HCT116 (cell line): ENCODE measurements at regions not wholly inside any gene's neighbourhood (a gene's known extent, or its start where the extent isn't known, plus 50 kb on each side); places are given as distances from the start of the nearest gene placed in this dataset.

Source experiments
- ATAC-seq: fragments of 200-7000 bp; cut with Tn5 transposase; 2 replicates; pipeline ENCODE4 v1.9.1; 2020; ENCODE audit warnings: mild to moderate bottlenecking, moderate library complexity
- BruUV-seq: library from RNA; stranded (reverse); fragments of 400-500 nt; replicated peaks from 2 replicates; lab custom pipeline; 2021; lab: Mats Ljungman, UMichigan
- CTCF ChIA-PET: fragments of 300-600 bp; sonication (Branson Sonifier 250); formaldehyde crosslinking; loops from one replicate; lab custom pipeline; 2021; ENCODE audit warnings: antibody characterized with exemption; lab: Charles Lee
- POLR2A ChIA-PET: fragments of 300-600, 350-600 bp; sonication (Branson Sonifier 250); formaldehyde crosslinking; loops from one replicate; lab custom pipeline; 2021; ENCODE audit warnings: antibody characterized with exemption; lab: Charles Lee
- RAD21 ChIA-PET, 2 experiments: fragments of 300-600 bp; sonication (Branson Sonifier 250); formaldehyde crosslinking; loops; one replicate each; lab custom pipeline; 2023; ENCODE audit warnings: low total read pairs in 2 of 2; ENCODE audit not compliant: uncharacterized antibody in 2 of 2, unreplicated experiment in 2 of 2, low non-redundant PET in 1 of 2; lab: Charles Lee
- DNase-seq: peaks from one replicate; pipeline ENCODE4 v3.0.0-alpha.2; 2010; ENCODE audit warnings: low read depth, low spot score
- H2AFZ ChIP-seq: fragments of 200-600 bp; shearing (Covaris generic), sonication (generic); 2 replicates; pipeline ENCODE4 v1.6.1; 2017; ENCODE audit warnings: low read depth, mixed run types, mixed read lengths, antibody characterized with exemption, low read length; ENCODE audit not compliant: poor library complexity, severe bottlenecking
- H3K27ac ChIP-seq: 2 replicates; pipeline ENCODE4 v1.5.1; 2012; ENCODE audit warnings: low read depth, low read length
- H3K27me3 ChIP-seq: fragments of 200-600 bp; sonication (generic); 2 replicates; pipeline ENCODE4 v1.6.1; 2016; ENCODE audit warnings: mixed run types, low read length, mixed read lengths; ENCODE audit not compliant: insufficient read depth
- H3K36me3 ChIP-seq, 2 experiments: fragments of 200-500 bp in 1 of 2; fragments of 200-600 bp in 1 of 2; sonication (Bioruptor generic) in 1 of 2; sonication (generic) in 1 of 2; 2 replicates each; pipeline versions ENCODE4 v1.5.1 to v1.6.1; 2014 to 2016; ENCODE audit warnings: low read length in 2 of 2, inconsistent platforms in 1 of 2, mixed read lengths in 1 of 2, mixed run types in 1 of 2; ENCODE audit not compliant: insufficient read depth in 2 of 2, control insufficient read depth in 1 of 2
- H3K4me1 ChIP-seq, 2 experiments: fragments of 200-600 bp in 1 of 2; sonication (generic) in 1 of 2; 2 replicates each; pipeline versions ENCODE4 v1.5.1 to v1.6.1; 2012 to 2017; ENCODE audit warnings: low read length in 2 of 2, inconsistent platforms in 1 of 2, mild to moderate bottlenecking in 1 of 2, mixed read lengths in 1 of 2, mixed run types in 1 of 2, moderate library complexity in 1 of 2; ENCODE audit not compliant: insufficient read depth in 2 of 2, control insufficient read depth in 1 of 2
- H3K4me2 ChIP-seq: fragments of 200-600 bp; sonication (generic); 2 replicates; pipeline ENCODE4 v1.6.1; 2017; ENCODE audit warnings: mixed run types, low read length, mixed read lengths
- H3K4me3 ChIP-seq, 2 experiments: fragments of 200-600 bp in 1 of 2; sonication (generic) in 1 of 2; replicated peaks in 1 of 2; 2 replicates each; pipeline ENCODE4 v1.5.1; 2011 to 2016; ENCODE audit warnings: low read length in 2 of 2, control low read depth in 1 of 2, low read depth in 1 of 2, mild to moderate bottlenecking in 1 of 2, mixed read lengths in 1 of 2, mixed run types in 1 of 2
- H3K79me2 ChIP-seq: fragments of 200-600 bp; sonication (generic); 2 replicates; pipeline ENCODE4 v1.6.1; 2017; ENCODE audit warnings: mild to moderate bottlenecking, mixed run types, low read length, moderate library complexity, mixed read lengths; ENCODE audit not compliant: insufficient read depth
- H3K9ac ChIP-seq: fragments of 200-600 bp; sonication (generic); 2 replicates; pipeline ENCODE4 v1.6.1; 2016; ENCODE audit warnings: low read length, mixed read lengths
- H3K9me2 ChIP-seq: fragments of 200-600 bp; sonication (generic), shearing (Covaris generic); 2 replicates; pipeline ENCODE4 v1.6.1; 2017; ENCODE audit warnings: mixed run types, mild to moderate bottlenecking, moderate library complexity; ENCODE audit not compliant: insufficient read depth
- H3K9me3 ChIP-seq, 2 experiments: fragments of 200-500 bp in 1 of 2; fragments of 200-600 bp in 1 of 2; sonication (Bioruptor generic) in 1 of 2; sonication (generic) in 1 of 2; 2 replicates each; pipeline ENCODE4 v1.6.1; 2014 to 2017; ENCODE audit warnings: low read length in 2 of 2, mixed read lengths in 2 of 2, inconsistent platforms in 1 of 2, low read depth in 1 of 2, mild to moderate bottlenecking in 1 of 2, mixed run types in 1 of 2, moderate library complexity in 1 of 2; ENCODE audit not compliant: control insufficient read depth in 1 of 2, insufficient read depth in 1 of 2
- H4K20me1 ChIP-seq: fragments of 200-600 bp; sonication (generic), shearing (Covaris generic); 2 replicates; pipeline ENCODE4 v1.6.1; 2017; ENCODE audit warnings: mixed run types, mild to moderate bottlenecking, moderate library complexity; ENCODE audit not compliant: insufficient read depth
- CTCF ChIP-seq, 3 experiments: fragments of 200-600 bp in 1 of 3; sonication (generic) in 1 of 3; IDR thresholded peaks in 2 of 3; conservative IDR thresholded peaks in 1 of 3; 2 replicates each; pipeline ENCODE4 v1.5.1; 2012 to 2017; ENCODE audit warnings: low read depth in 2 of 3, low read length in 2 of 3, antibody characterized with exemption in 1 of 3, borderline replicate concordance in 1 of 3, control low read depth in 1 of 3, mild to moderate bottlenecking in 1 of 3, mixed read lengths in 1 of 3, mixed run types in 1 of 3, moderate library complexity in 1 of 3; ENCODE audit not compliant: insufficient read depth in 1 of 3
- EGR1 ChIP-seq: IDR thresholded peaks from 2 replicates; pipeline ENCODE4 v1.6.1; 2012; ENCODE audit warnings: low read depth
- ELF1 ChIP-seq: IDR thresholded peaks from 2 replicates; pipeline ENCODE4 v1.6.1; 2012; ENCODE audit warnings: low read depth, borderline replicate concordance
- EZH2 ChIP-seq: fragments of 200-600 bp; sonication (generic); IDR thresholded peaks from 2 replicates; pipeline ENCODE4 v1.6.1; 2017; ENCODE audit warnings: antibody characterized with exemption, mixed run types
- FOSL1 ChIP-seq: IDR thresholded peaks from 2 replicates; pipeline ENCODE4 v1.6.1; 2012; ENCODE audit warnings: low read depth
- JUND ChIP-seq: IDR thresholded peaks from 2 replicates; pipeline ENCODE4 v1.6.1; 2012
- POLR2A ChIP-seq: IDR thresholded peaks from 2 replicates; pipeline ENCODE4 v1.7.0; 2011; ENCODE audit warnings: borderline replicate concordance; ENCODE audit not compliant: insufficient read depth, insufficient read length; ENCODE audit errors: extremely low read depth
- POLR2AphosphoS5 ChIP-seq: IDR thresholded peaks from 2 replicates; pipeline ENCODE4 v1.6.1; 2011; ENCODE audit warnings: mild to moderate bottlenecking, low read depth, low read length, moderate library complexity
- RAD21 ChIP-seq: IDR thresholded peaks from 2 replicates; pipeline ENCODE4 v1.6.1; 2012; ENCODE audit warnings: low read depth, mild to moderate bottlenecking
- REST ChIP-seq: IDR thresholded peaks from 2 replicates; pipeline ENCODE4 v1.6.1; 2012; ENCODE audit warnings: low read depth
- SP1 ChIP-seq: IDR thresholded peaks from 2 replicates; pipeline ENCODE4 v1.6.1; 2012; ENCODE audit warnings: low read depth
- SRF ChIP-seq: IDR thresholded peaks from 2 replicates; pipeline ENCODE4 v1.6.1; 2012; ENCODE audit warnings: low read depth
- TCF7L2 ChIP-seq: IDR thresholded peaks from 2 replicates; pipeline ENCODE4 v1.7.0; 2011; ENCODE audit warnings: borderline replicate concordance, inconsistent platforms; ENCODE audit not compliant: insufficient read depth, insufficient read length; ENCODE audit errors: extremely low read depth
- YY1 ChIP-seq: IDR thresholded peaks from 2 replicates; pipeline ENCODE4 v1.6.1; 2011; ENCODE audit warnings: low read length, low read depth, moderate library complexity, mild to moderate bottlenecking; ENCODE audit not compliant: insufficient replicate concordance; ENCODE audit errors: extremely low read depth
- ZFX ChIP-seq: fragments of 450-650 bp; IDR thresholded peaks from 2 replicates; pipeline ENCODE4 v1.6.1; 2017
- ZNF274 ChIP-seq: fragments of 200-500 bp; sonication (Bioruptor generic); IDR thresholded peaks from 2 replicates; pipeline ENCODE4 v1.6.1; 2014; ENCODE audit warnings: mild to moderate bottlenecking, low read depth, low read length, inconsistent platforms
- intact Hi-C: fragments of 100-400 bp; cut with micrococcal nuclease; formaldehyde crosslinking; loops from 2 replicates; pipeline ENCODE4 v1.10.0; 2022
- TF ChIP-seq, protein P1 (sequence below): IDR thresholded peaks from 2 replicates; pipeline ENCODE4 v1.6.1; 2012
- TF ChIP-seq, protein P2 (sequence below): IDR thresholded peaks from 2 replicates; pipeline ENCODE4 v1.6.1; 2012
- TF ChIP-seq, protein P3 (sequence below): IDR thresholded peaks from 2 replicates; pipeline ENCODE4 v1.6.1; 2011; ENCODE audit warnings: mild to moderate bottlenecking, low read length, moderate library complexity; ENCODE audit not compliant: insufficient replicate concordance; ENCODE audit errors: extremely low read depth

GRCh38 chr16:50960517-50961202 lies 190.4 kb downstream of the SALL1 start:
- no peak for DNase-seq
- BruUV-seq: no TSS peak
- Histone ChIP-seq H4K20me1 (no peaks in the 10 kb centered on the region), H3K9me2 (no peaks in the 10 kb centered on the region), H3K4me3 (no peak overlapping the region), H3K4me2 (no peak overlapping the region), H3K27me3 (peaks cover 20% of the 10 kb centered on the region; the same call in 1 of the 2 replicates), H3K79me2 (no peaks in the 10 kb centered on the region), H3K9me3 (no peaks in the 10 kb centered on the region), H2AFZ (no peak overlapping the region), H3K27ac (no peak overlapping the region), H3K4me1 (no peaks in the 10 kb centered on the region), H3K9ac (no peak overlapping the region), H3K36me3 (no peaks in the 10 kb centered on the region)
- ChIA-PET CTCF (no interaction called here), RAD21 (no interaction called here), POLR2A (no interaction called here)
- TF ChIP-seq POLR2A (no peak), REST (no peak), EGR1 (no peak), RAD21 (no peak), ELF1 (no peak), FOSL1 (no peak), CTCF (IDR thresholded peaks at IDR 0.05 in 2 of 3, conservative IDR thresholded peaks at IDR 0.05 in 1 of 3; ENCODE audit: borderline replicate concordance in 1 of 3, insufficient read depth in 1 of 3, low read depth in 2 of 3, low read length in 2 of 3) (no peak), JUND (no peak), SP1 (no peak), SRF (no peak), ZNF274 (no peak), EZH2 (no peak), YY1 (no peak), TCF7L2 (no peak), ZFX (no peak), POLR2AphosphoS5 (no peak)
- TF ChIP-seq, protein P1, sequence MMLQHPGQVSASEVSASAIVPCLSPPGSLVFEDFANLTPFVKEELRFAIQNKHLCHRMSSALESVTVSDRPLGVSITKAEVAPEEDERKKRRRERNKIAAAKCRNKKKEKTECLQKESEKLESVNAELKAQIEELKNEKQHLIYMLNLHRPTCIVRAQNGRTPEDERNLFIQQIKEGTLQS: no peak
- TF ChIP-seq, protein P2, sequence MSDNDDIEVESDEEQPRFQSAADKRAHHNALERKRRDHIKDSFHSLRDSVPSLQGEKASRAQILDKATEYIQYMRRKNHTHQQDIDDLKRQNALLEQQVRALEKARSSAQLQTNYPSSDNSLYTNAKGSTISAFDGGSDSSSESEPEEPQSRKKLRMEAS: no peak
- TF ChIP-seq, protein P3, sequence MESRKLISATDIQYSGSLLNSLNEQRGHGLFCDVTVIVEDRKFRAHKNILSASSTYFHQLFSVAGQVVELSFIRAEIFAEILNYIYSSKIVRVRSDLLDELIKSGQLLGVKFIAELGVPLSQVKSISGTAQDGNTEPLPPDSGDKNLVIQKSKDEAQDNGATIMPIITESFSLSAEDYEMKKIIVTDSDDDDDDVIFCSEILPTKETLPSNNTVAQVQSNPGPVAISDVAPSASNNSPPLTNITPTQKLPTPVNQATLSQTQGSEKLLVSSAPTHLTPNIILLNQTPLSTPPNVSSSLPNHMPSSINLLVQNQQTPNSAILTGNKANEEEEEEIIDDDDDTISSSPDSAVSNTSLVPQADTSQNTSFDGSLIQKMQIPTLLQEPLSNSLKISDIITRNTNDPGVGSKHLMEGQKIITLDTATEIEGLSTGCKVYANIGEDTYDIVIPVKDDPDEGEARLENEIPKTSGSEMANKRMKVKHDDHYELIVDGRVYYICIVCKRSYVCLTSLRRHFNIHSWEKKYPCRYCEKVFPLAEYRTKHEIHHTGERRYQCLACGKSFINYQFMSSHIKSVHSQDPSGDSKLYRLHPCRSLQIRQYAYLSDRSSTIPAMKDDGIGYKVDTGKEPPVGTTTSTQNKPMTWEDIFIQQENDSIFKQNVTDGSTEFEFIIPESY: no peak
- intact Hi-C loops: no loop called here
- ATAC-seq: no peak
